B cell (primary cell): ENCODE measurements at regions not wholly inside any gene's neighbourhood (a gene's known extent, or its start where the extent isn't known, plus 50 kb on each side); places are given as distances from the start of the nearest gene placed in this dataset.

Source experiments
- ATAC-seq: fragments of 200-7000 bp; cut with Tn5 transposase; one replicate; pipeline ENCODE4 v1.10.0; 2021; ENCODE audit warnings: low read depth, mild to moderate bottlenecking, moderate number of reproducible peaks, moderate library complexity
- CTCF ChIA-PET: fragments of 350-600 bp; sonication (Branson Sonifier 250); formaldehyde crosslinking; loops from one replicate; lab custom pipeline; 2021; ENCODE audit warnings: antibody characterized with exemption, inconsistent platforms; lab: Charles Lee
- POLR2A ChIA-PET: fragments of 350-600 bp; sonication (Branson Sonifier 250); formaldehyde crosslinking; loops from one replicate; lab custom pipeline; 2021; ENCODE audit warnings: antibody characterized with exemption; lab: Charles Lee
- DNase-seq: peaks from one replicate; pipeline ENCODE4 v3.0.0; 2013
- H2AFZ ChIP-seq: 2 replicates; pipeline ENCODE4 v1.6.1; 2012; ENCODE audit warnings: mild to moderate bottlenecking, low read depth, low read length; ENCODE audit not compliant: insufficient read depth, poor library complexity, severe bottlenecking
- H3K27ac ChIP-seq, 2 donors: 1 replicate in 1 of 2; 2 replicates in 1 of 2; pipeline ENCODE4 v1.5.1; 2012 to 2013; ENCODE audit warnings: low read length in 2 of 2, mild to moderate bottlenecking in 2 of 2, moderate library complexity in 1 of 2
- H3K27me3 ChIP-seq, 4 experiments: fragments of 200-600 bp in 1 of 4; sonication (generic) in 1 of 4; replicated peaks in 1 of 4; 1 replicate in 2 of 4; 2 replicates in 2 of 4; pipeline versions ENCODE4 v1.6.1 to v1.7.0; 2013 to 2016; ENCODE audit warnings: low read length in 3 of 4, mild to moderate bottlenecking in 2 of 4, mixed read lengths in 1 of 4, moderate library complexity in 1 of 4; ENCODE audit not compliant: insufficient read depth in 4 of 4, control insufficient read depth in 3 of 4; ENCODE audit errors: control extremely low read depth in 1 of 4
- H3K36me3 ChIP-seq, 2 experiments: replicated peaks in 1 of 2; 1 replicate in 1 of 2; 2 replicates in 1 of 2; pipeline versions ENCODE4 v1.6.1 to v1.7.1; 2013; ENCODE audit warnings: low read length in 1 of 2; ENCODE audit not compliant: insufficient read depth in 2 of 2, control insufficient read depth in 1 of 2; ENCODE audit errors: control extremely low read depth in 1 of 2, extremely low read depth in 1 of 2
- H3K4me1 ChIP-seq, 2 donors: fragments of 200-600 bp in 1 of 2; sonication (generic) in 1 of 2; 1 replicate in 1 of 2; 2 replicates in 1 of 2; pipeline versions ENCODE4 v1.5.1 to v1.6.1; 2013 to 2017; ENCODE audit warnings: low read length in 2 of 2; ENCODE audit not compliant: control insufficient read depth in 2 of 2, insufficient read depth in 2 of 2
- H3K4me2 ChIP-seq: replicated peaks from 2 replicates; pipeline ENCODE3; 2012; ENCODE audit warnings: mild to moderate bottlenecking, low read depth, low read length; ENCODE audit not compliant: poor library complexity, severe bottlenecking
- H3K4me3 ChIP-seq, 5 experiments: fragments of 200-600 bp in 1 of 5; sonication (generic) in 1 of 5; 1 replicate in 3 of 5; 2 replicates in 2 of 5; pipeline versions ENCODE4 v1.5.1 to v1.7.0; 2011 to 2016; ENCODE audit warnings: low read length in 4 of 5, mild to moderate bottlenecking in 4 of 5, low read depth in 2 of 5, control low read depth in 1 of 5, moderate library complexity in 1 of 5; ENCODE audit not compliant: insufficient read depth in 1 of 5; ENCODE audit errors: control extremely low read depth in 1 of 5, extremely low read depth in 1 of 5
- H3K79me2 ChIP-seq: fragments of 200-600 bp; sonication (generic); one replicate; pipeline ENCODE4 v1.6.0; 2016; ENCODE audit warnings: low read length; ENCODE audit not compliant: control insufficient read depth, insufficient read depth
- H3K9ac ChIP-seq: fragments of 200-600 bp; sonication (generic); 2 replicates; pipeline ENCODE4 v1.6.1; 2017; ENCODE audit warnings: mild to moderate bottlenecking, low read length, moderate library complexity
- H3K9me3 ChIP-seq, 3 donors: one replicate each; pipeline versions ENCODE4 v1.6.1 to v1.7.1; 2013; ENCODE audit warnings: low read length in 2 of 3; ENCODE audit not compliant: control insufficient read depth in 2 of 3, insufficient read depth in 1 of 3; ENCODE audit errors: control extremely low read depth in 1 of 3
- H4K20me1 ChIP-seq: 2 replicates; pipeline ENCODE4 v1.6.0; 2012; ENCODE audit warnings: mild to moderate bottlenecking, low read length; ENCODE audit not compliant: insufficient read depth, control insufficient read depth, poor library complexity, severe bottlenecking
- H3K27ac Mint-ChIP-seq: one replicate; pipeline ENCODE4 v1.8.0; 2021; ENCODE audit warnings: mixed read lengths
- H3K27me3 Mint-ChIP-seq: one replicate; pipeline ENCODE4 v1.8.0; 2021; ENCODE audit warnings: mixed read lengths
- H3K4me1 Mint-ChIP-seq: one replicate; pipeline ENCODE4 v1.8.0; 2021; ENCODE audit warnings: mixed read lengths
- H3K4me3 Mint-ChIP-seq: one replicate; pipeline ENCODE4 v1.8.0; 2021; ENCODE audit warnings: mixed read lengths
- H3K9me3 Mint-ChIP-seq: one replicate; pipeline ENCODE4 v1.8.0; 2022; ENCODE audit warnings: mixed read lengths; ENCODE audit not compliant: insufficient read depth
- EZH2 ChIP-seq: IDR thresholded peaks from 2 replicates; pipeline ENCODE4 v1.6.1; 2012; ENCODE audit warnings: borderline replicate concordance, low read depth, mild to moderate bottlenecking, moderate library complexity, low read length; ENCODE audit not compliant: insufficient read depth, poor library complexity, severe bottlenecking
- WGBS: methylation state at CpG from one replicate; pipeline ENCODE4 v1.1.5; 2013; ENCODE audit warnings: missing lambda C conversion rate; ENCODE audit not compliant: insufficient coverage; 5-methylcytosine and 5-hydroxymethylcytosine counted together
- intact Hi-C: fragments of 100-400 bp; cut with micrococcal nuclease; formaldehyde crosslinking; loops from one replicate; pipeline ENCODE4 v1.10.0; 2022
- TF ChIP-seq, protein P1 (sequence below): fragments of 200-600 bp; IDR thresholded peaks from one replicate; pipeline ENCODE4 v1.8.0; 2022; ENCODE audit warnings: antibody characterized with exemption, mild to moderate bottlenecking

DNA sequence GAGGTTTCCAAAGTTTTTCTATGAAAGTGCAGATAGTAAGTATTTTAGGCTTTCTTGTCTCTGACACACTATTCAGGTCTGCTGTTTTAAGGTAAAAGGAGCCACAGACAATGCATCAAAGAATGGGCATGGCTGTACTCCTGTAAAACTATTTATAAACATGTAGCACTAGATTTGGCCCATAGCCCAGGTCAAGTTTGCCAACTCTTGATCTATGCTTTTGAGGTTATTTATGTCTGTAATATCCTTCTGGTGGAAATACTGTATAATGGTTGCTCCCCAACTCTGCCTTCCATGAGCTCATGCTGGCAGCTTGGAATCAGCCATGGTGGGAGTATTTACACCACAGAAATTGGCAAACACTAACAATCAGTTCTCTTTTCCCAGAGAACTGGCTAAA lies 244.6 kb downstream of the BUB3 start:
- ATAC-seq (no peak), DNase-seq (no peak)
- H3K36me3 ChIP-seq = no peaks in the 10 kb centered on the region
- no peak overlapping the region for H3K4me3 Mint-ChIP-seq
- no peak overlapping the region for H3K4me2 ChIP-seq
- H3K27ac Mint-ChIP-seq = no peak overlapping the region
- no peak overlapping the region for H2AFZ ChIP-seq
- no peaks in the 10 kb centered on the region for H3K27me3 Mint-ChIP-seq
- ChIA-PET CTCF (no interaction called here), POLR2A (no interaction called here)
- no peaks in the 10 kb centered on the region for H3K27me3 ChIP-seq
- H3K9ac ChIP-seq = no peak overlapping the region
- peaks cover 52% of the 10 kb centered on the region for H3K4me1 Mint-ChIP-seq
- H3K4me3 ChIP-seq = no peak overlapping the region
- no peaks in the 10 kb centered on the region for H3K79me2 ChIP-seq
- peaks cover 36 to 58% of the 10 kb centered on the region in 2 donors for H3K4me1 ChIP-seq
- TF ChIP-seq EZH2 = no peak
- TF ChIP-seq, protein P1, sequence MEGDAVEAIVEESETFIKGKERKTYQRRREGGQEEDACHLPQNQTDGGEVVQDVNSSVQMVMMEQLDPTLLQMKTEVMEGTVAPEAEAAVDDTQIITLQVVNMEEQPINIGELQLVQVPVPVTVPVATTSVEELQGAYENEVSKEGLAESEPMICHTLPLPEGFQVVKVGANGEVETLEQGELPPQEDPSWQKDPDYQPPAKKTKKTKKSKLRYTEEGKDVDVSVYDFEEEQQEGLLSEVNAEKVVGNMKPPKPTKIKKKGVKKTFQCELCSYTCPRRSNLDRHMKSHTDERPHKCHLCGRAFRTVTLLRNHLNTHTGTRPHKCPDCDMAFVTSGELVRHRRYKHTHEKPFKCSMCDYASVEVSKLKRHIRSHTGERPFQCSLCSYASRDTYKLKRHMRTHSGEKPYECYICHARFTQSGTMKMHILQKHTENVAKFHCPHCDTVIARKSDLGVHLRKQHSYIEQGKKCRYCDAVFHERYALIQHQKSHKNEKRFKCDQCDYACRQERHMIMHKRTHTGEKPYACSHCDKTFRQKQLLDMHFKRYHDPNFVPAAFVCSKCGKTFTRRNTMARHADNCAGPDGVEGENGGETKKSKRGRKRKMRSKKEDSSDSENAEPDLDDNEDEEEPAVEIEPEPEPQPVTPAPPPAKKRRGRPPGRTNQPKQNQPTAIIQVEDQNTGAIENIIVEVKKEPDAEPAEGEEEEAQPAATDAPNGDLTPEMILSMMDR = no peak
- H3K9me3 ChIP-seq = peaks cover 0 to 15% (median 0%) of the 10 kb centered on the region in 3 donors
- no peak overlapping the region for H3K27ac ChIP-seq
- no peaks in the 10 kb centered on the region for H3K9me3 Mint-ChIP-seq
- H4K20me1 ChIP-seq = no peaks in the 10 kb centered on the region
- intact Hi-C loops = no loop called here

DNA sequence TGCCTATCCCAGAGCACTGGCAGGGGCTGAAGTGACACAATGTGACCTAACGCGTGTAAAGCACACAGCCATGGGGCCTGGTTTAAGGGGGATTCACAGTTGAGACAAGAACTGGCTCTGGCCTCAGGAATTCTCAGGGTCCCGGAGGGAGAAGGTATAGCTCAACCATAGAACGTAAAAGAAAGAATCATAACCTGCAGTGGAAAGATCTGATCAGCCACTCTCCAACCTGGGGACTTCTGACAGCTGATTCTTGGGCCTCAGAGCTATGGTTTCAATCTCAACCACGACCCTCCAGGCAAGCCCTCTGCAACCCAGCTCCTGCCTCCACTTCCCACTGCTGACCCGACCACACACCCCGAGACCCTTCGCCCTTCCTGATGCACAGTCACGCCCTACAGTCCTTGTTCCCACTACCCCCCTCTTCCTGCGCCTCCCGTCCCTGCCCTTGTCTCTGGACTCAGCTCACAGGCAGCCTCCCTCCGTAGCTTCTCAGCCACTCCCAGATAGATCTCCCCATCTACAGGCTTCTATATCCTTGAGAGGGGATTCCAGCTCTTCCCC lies 245.2 kb downstream of the BUB3 start:
- peaks cover 36 to 59% of the 10 kb centered on the region in 2 donors for H3K4me1 ChIP-seq
- no peak overlapping the region for H3K4me3 ChIP-seq
- H3K27me3 Mint-ChIP-seq = no peaks in the 10 kb centered on the region
- ChIA-PET CTCF (no interaction called here), POLR2A (no interaction called here)
- no peaks in the 10 kb centered on the region for H4K20me1 ChIP-seq
- DNase-seq (no peak), ATAC-seq (no peak)
- H3K27ac ChIP-seq = no peak overlapping the region
- H3K36me3 ChIP-seq = no peaks in the 10 kb centered on the region
- peaks cover 53% of the 10 kb centered on the region for H3K4me1 Mint-ChIP-seq
- no peak overlapping the region for H2AFZ ChIP-seq
- TF ChIP-seq EZH2 = no peak
- TF ChIP-seq, protein P1 = no peak
- no peaks in the 10 kb centered on the region for H3K79me2 ChIP-seq
- WGBS = 81% methylated on average over 8 of the region's 12 CpGs
- H3K9me3 Mint-ChIP-seq = no peaks in the 10 kb centered on the region
- peaks cover 2 to 15% (median 3%) of the 10 kb centered on the region in 3 donors for H3K9me3 ChIP-seq
- H3K4me3 Mint-ChIP-seq = no peak overlapping the region
- intact Hi-C loops = no loop called here
- H3K4me2 ChIP-seq = no peak overlapping the region
- H3K27me3 ChIP-seq = no peaks in the 10 kb centered on the region
- no peak overlapping the region for H3K9ac ChIP-seq
- peak overlapping the region; percentile 32 for H3K27ac Mint-ChIP-seq
